ENCODE measurements at regions not wholly inside any gene's neighbourhood (a gene's known extent, or its start where the extent isn't known, plus 50 kb on each side); places are given as distances from the start of the nearest gene placed in this dataset.

- no peak for DNase-seq
- Histone ChIP-seq H3K27me3 (ENCODE audit: insufficient read depth, low read depth, severe bottlenecking) (no peaks in the 10 kb centered on the region), H3K9me3 (ENCODE audit: severe bottlenecking) (no peaks in the 10 kb centered on the region), H3K4me3 (ENCODE audit: low read depth, low read length) (no peak overlapping the region), H3K36me3 (no peaks in the 10 kb centered on the region), H3K27ac (no peak overlapping the region)
- TF ChIP-seq, protein P1, sequence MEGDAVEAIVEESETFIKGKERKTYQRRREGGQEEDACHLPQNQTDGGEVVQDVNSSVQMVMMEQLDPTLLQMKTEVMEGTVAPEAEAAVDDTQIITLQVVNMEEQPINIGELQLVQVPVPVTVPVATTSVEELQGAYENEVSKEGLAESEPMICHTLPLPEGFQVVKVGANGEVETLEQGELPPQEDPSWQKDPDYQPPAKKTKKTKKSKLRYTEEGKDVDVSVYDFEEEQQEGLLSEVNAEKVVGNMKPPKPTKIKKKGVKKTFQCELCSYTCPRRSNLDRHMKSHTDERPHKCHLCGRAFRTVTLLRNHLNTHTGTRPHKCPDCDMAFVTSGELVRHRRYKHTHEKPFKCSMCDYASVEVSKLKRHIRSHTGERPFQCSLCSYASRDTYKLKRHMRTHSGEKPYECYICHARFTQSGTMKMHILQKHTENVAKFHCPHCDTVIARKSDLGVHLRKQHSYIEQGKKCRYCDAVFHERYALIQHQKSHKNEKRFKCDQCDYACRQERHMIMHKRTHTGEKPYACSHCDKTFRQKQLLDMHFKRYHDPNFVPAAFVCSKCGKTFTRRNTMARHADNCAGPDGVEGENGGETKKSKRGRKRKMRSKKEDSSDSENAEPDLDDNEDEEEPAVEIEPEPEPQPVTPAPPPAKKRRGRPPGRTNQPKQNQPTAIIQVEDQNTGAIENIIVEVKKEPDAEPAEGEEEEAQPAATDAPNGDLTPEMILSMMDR (IDR thresholded peaks at IDR 0.05; ENCODE audit: low read depth, low read length): no peak
Measured at GRCh38 chr4:14729282-14730000, 272.8 kb upstream of the CPEB2 start.

GRCh38 chr4:14742054-14742453 is 260.2 kb upstream of the CPEB2 start:
- H3K27me3 ChIP-seq (ENCODE audit: insufficient read depth, low read depth, severe bottlenecking): no peaks in the 10 kb centered on the region
- TF ChIP-seq, protein P1 (IDR thresholded peaks at IDR 0.05; ENCODE audit: low read depth, low read length): no peak
- no peaks in the 10 kb centered on the region for H3K9me3 ChIP-seq (ENCODE audit: severe bottlenecking)
- no peak for DNase-seq
- no peak overlapping the region for H3K27ac ChIP-seq
- no peaks in the 10 kb centered on the region for H3K36me3 ChIP-seq
- H3K4me3 ChIP-seq (ENCODE audit: low read depth, low read length): no peak overlapping the region

- no peaks in the 10 kb centered on the region for H3K27me3 ChIP-seq (ENCODE audit: insufficient read depth, low read depth, severe bottlenecking)
- no peak overlapping the region for H3K4me3 ChIP-seq (ENCODE audit: low read depth, low read length)
- no peak for DNase-seq
- H3K27ac ChIP-seq: no peak overlapping the region
- no peaks in the 10 kb centered on the region for H3K9me3 ChIP-seq (ENCODE audit: severe bottlenecking)
- no peaks in the 10 kb centered on the region for H3K36me3 ChIP-seq
- TF ChIP-seq, protein P1 (IDR thresholded peaks at IDR 0.05; ENCODE audit: low read depth, low read length): no peak
Measured at GRCh38 chr4:14743172-14743571, 259.1 kb upstream of the CPEB2 start.

- no peak overlapping the region for H3K4me3 ChIP-seq (ENCODE audit: low read depth, low read length)
- no peak overlapping the region for H3K27ac ChIP-seq
- no peaks in the 10 kb centered on the region for H3K36me3 ChIP-seq
- H3K27me3 ChIP-seq (ENCODE audit: insufficient read depth, low read depth, severe bottlenecking): no peaks in the 10 kb centered on the region
- no peaks in the 10 kb centered on the region for H3K9me3 ChIP-seq (ENCODE audit: severe bottlenecking)
- DNase-seq: no peak
- TF ChIP-seq, protein P1 (IDR thresholded peaks at IDR 0.05; ENCODE audit: low read depth, low read length): no peak
Measured at GRCh38 chr4:14743601-14744000, 258.7 kb upstream of the CPEB2 start.

- TF ChIP-seq, protein P1 (IDR thresholded peaks at IDR 0.05; ENCODE audit: low read depth, low read length): no peak
- Histone ChIP-seq H3K36me3 (no peaks in the 10 kb centered on the region), H3K27me3 (ENCODE audit: insufficient read depth, low read depth, severe bottlenecking) (no peaks in the 10 kb centered on the region), H3K27ac (no peak overlapping the region), H3K4me3 (ENCODE audit: low read depth, low read length) (no peak overlapping the region), H3K9me3 (ENCODE audit: severe bottlenecking) (no peaks in the 10 kb centered on the region)
- DNase-seq: no peak
Measured at GRCh38 chr4:14744346-14744745, 257.9 kb upstream of the CPEB2 start.

DNA sequence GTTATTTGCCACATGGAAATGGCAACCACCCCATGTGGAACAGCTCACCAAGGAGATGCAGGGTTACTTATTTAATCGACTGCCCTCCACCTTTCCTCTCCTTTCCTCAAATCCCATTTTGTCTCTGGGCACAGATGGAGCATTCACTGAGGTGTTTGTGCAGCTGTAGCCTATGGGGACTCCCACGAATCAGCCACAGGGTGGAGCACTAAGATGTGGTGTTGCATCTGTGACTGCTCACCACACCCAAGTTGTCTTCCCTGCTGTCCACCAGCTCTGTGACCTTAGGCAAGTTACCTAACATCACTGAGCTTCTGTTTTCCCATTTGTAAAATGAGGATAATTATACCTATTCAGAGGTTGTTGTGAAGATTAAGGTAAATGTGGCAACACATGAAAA is 252.4 kb upstream of the CPEB2 start:
- TF ChIP-seq, protein P1 (IDR thresholded peaks at IDR 0.05; ENCODE audit: low read depth, low read length): peak; percentile 91
- peak; percentile 76 for DNase-seq
- peaks cover 14% of the 10 kb centered on the region for H3K9me3 ChIP-seq (ENCODE audit: severe bottlenecking)
- no peak overlapping the region for H3K27ac ChIP-seq
- no peaks in the 10 kb centered on the region for H3K36me3 ChIP-seq
- no peaks in the 10 kb centered on the region for H3K27me3 ChIP-seq (ENCODE audit: insufficient read depth, low read depth, severe bottlenecking)
- H3K4me3 ChIP-seq (ENCODE audit: low read depth, low read length): no peak overlapping the region
